Hepatocyte (in vitro differentiated cells): ENCODE measurements at regions not wholly inside any gene's neighbourhood (a gene's known extent, or its start where the extent isn't known, plus 50 kb on each side); places are given as distances from the start of the nearest gene placed in this dataset.

Experiments
- DNase-seq: peaks from one replicate; pipeline ENCODE4 v3.0.0-alpha.2; 2016; ENCODE audit warnings: low spot score
- H2AFZ ChIP-seq: fragments of 200-600 bp; sonication (generic); 2 replicates; pipeline ENCODE4 v1.6.0; 2016; ENCODE audit warnings: antibody characterized with exemption, mild to moderate bottlenecking
- H3K27ac ChIP-seq: fragments of 200-600 bp; sonication (generic); 2 replicates; pipeline ENCODE4 v1.5.1; 2016; ENCODE audit warnings: mild to moderate bottlenecking
- H3K27me3 ChIP-seq: fragments of 200-600 bp; sonication (generic); 2 replicates; pipeline ENCODE4 v1.6.1; 2016
- H3K36me3 ChIP-seq: fragments of 200-600 bp; sonication (generic); replicated peaks from 2 replicates; pipeline ENCODE4 v1.5.1; 2016; ENCODE audit warnings: low read depth; ENCODE audit not compliant: insufficient read depth
- H3K4me1 ChIP-seq: fragments of 200-600 bp; sonication (generic); 2 replicates; pipeline ENCODE4 v1.5.1; 2016; ENCODE audit warnings: mild to moderate bottlenecking, moderate library complexity; ENCODE audit not compliant: insufficient read depth
- H3K4me2 ChIP-seq: fragments of 200-600 bp; sonication (generic); 2 replicates; pipeline ENCODE4 v1.6.0; 2016
- H3K4me3 ChIP-seq: fragments of 200-600 bp; sonication (generic); 2 replicates; pipeline ENCODE4 v1.5.1; 2016; ENCODE audit warnings: mild to moderate bottlenecking
- H3K79me2 ChIP-seq: fragments of 200-600 bp; sonication (generic); 2 replicates; pipeline ENCODE4 v1.6.0; 2017; ENCODE audit warnings: mild to moderate bottlenecking
- H3K9me2 ChIP-seq: fragments of 200-600 bp; sonication (generic); replicated peaks from 2 replicates; pipeline ENCODE4 v1.6.0; 2017; ENCODE audit warnings: mild to moderate bottlenecking; ENCODE audit not compliant: insufficient read depth
- H3K9me3 ChIP-seq: fragments of 200-600 bp; sonication (generic); 2 replicates; pipeline ENCODE4 v1.5.1; 2016; ENCODE audit warnings: low read depth, mild to moderate bottlenecking
- H4K20me1 ChIP-seq: fragments of 200-600 bp; sonication (generic); 2 replicates; pipeline ENCODE4 v1.6.0; 2016; ENCODE audit warnings: mild to moderate bottlenecking; ENCODE audit not compliant: insufficient read depth, poor library complexity, severe bottlenecking
- EZH2 ChIP-seq: fragments of 200-600 bp; sonication (generic); IDR thresholded peaks from 2 replicates; pipeline ENCODE4 v1.6.1; 2016; ENCODE audit warnings: antibody characterized with exemption, mild to moderate bottlenecking, borderline replicate concordance
- EZH2phosphoT487 ChIP-seq: fragments of 200-600 bp; sonication (generic); IDR thresholded peaks from one replicate; pipeline ENCODE4 v1.6.1; 2018; ENCODE audit warnings: antibody characterized with exemption, mild to moderate bottlenecking, low read depth, moderate library complexity; ENCODE audit not compliant: unreplicated experiment, severe bottlenecking
- WGBS: methylation state at CpG from one replicate; pipeline ENCODE4 v1.1.6; 2016; ENCODE audit warnings: low lambda C conversion rate; ENCODE audit errors: missing lambda C conversion rate; 5-methylcytosine and 5-hydroxymethylcytosine counted together
- TF ChIP-seq, protein P1 (sequence below): fragments of 200-600 bp; sonication (generic); IDR thresholded peaks from 2 replicates; pipeline ENCODE4 v1.5.1; 2016; ENCODE audit warnings: antibody characterized with exemption, mild to moderate bottlenecking; ENCODE audit not compliant: poor library complexity

DNA sequence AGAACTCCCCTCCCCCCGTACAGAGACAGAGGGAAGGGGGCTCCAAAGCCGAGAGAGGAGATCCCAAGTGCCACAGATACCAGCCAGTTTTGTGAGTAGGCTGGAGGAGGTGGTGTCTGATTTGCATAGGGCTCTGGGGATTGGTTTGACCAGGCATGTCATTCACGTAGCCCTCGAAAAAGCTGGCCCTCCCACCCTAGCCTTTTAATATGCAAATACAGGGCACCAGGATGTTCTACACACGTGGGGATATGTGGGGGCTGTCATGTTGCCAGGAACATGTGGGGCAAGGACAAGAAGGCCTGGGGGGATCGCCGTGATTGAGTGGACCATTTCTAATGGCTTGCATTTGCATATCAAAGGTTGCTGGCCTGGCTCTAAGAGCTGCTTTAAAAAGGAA, 272.9 kb downstream of the PPP1R2C start:
- Histone ChIP-seq H3K27me3 (no peaks in the 10 kb centered on the region), H4K20me1 (no peaks in the 10 kb centered on the region), H3K79me2 (no peaks in the 10 kb centered on the region), H3K4me1 (no peaks in the 10 kb centered on the region), H3K9me3 (no peaks in the 10 kb centered on the region), H3K4me3 (no peak overlapping the region), H3K36me3 (no peaks in the 10 kb centered on the region), H2AFZ (no peak overlapping the region), H3K27ac (no peak overlapping the region), H3K9me2 (no peaks in the 10 kb centered on the region), H3K4me2 (no peak overlapping the region)
- WGBS = 71% methylated on average over 7 of the region's 7 CpGs
- no peak for DNase-seq
- TF ChIP-seq, protein P1, sequence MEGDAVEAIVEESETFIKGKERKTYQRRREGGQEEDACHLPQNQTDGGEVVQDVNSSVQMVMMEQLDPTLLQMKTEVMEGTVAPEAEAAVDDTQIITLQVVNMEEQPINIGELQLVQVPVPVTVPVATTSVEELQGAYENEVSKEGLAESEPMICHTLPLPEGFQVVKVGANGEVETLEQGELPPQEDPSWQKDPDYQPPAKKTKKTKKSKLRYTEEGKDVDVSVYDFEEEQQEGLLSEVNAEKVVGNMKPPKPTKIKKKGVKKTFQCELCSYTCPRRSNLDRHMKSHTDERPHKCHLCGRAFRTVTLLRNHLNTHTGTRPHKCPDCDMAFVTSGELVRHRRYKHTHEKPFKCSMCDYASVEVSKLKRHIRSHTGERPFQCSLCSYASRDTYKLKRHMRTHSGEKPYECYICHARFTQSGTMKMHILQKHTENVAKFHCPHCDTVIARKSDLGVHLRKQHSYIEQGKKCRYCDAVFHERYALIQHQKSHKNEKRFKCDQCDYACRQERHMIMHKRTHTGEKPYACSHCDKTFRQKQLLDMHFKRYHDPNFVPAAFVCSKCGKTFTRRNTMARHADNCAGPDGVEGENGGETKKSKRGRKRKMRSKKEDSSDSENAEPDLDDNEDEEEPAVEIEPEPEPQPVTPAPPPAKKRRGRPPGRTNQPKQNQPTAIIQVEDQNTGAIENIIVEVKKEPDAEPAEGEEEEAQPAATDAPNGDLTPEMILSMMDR = no peak
- TF ChIP-seq EZH2phosphoT487 = no peak

DNA sequence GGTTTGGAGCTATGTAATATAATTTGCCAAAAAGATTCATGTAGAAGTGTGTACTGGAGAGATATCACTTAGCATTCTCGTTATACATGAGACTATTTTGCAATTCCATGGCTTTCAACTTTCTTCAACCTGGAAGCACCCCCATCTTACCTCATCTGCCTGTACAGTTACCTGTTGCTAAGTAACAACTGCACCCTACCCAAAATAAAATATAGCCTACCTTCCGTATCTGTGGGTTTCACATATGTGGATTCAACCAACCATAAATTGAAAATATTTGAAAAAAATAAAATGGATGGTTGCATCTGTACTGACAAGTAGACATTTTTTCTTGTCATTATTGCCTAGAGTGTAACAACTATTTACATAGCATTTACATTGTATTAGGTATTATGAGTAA, 278.3 kb downstream of the PPP1R2C start:
- Histone ChIP-seq H4K20me1 (no peaks in the 10 kb centered on the region), H3K27me3 (no peaks in the 10 kb centered on the region), H3K79me2 (no peaks in the 10 kb centered on the region), H3K9me2 (no peaks in the 10 kb centered on the region), H3K36me3 (no peaks in the 10 kb centered on the region), H2AFZ (no peak overlapping the region), H3K4me2 (no peak overlapping the region), H3K27ac (no peak overlapping the region), H3K9me3 (no peaks in the 10 kb centered on the region), H3K4me1 (no peaks in the 10 kb centered on the region), H3K4me3 (no peak overlapping the region)
- TF ChIP-seq EZH2 = no peak
- no peak for TF ChIP-seq EZH2phosphoT487
- TF ChIP-seq, protein P1 = no peak
- no peak for DNase-seq
- WGBS = 81% methylated on average over 2 of the region's 2 CpGs

DNA sequence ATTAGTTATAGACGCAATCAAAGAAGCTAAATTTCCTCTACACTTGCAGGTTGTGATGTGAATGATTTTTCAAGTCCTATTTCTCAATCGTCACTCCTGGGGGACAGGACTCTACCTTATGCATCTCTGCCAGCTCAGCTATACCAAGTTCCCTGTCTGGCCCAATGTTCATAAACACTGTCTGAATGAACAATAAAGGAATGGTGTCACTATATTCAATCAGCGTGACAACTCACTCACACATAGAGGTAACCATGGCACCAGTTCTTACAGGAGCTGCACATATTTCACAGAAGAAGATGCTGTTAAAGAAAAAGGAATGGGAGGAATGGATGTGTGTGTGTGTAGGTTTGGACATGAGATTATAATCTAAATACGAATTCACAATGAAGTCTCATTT, 280.6 kb downstream of the PPP1R2C start:
- Histone ChIP-seq H3K4me2 (no peak overlapping the region), H3K9me3 (no peaks in the 10 kb centered on the region), H3K79me2 (no peaks in the 10 kb centered on the region), H3K4me3 (no peak overlapping the region), H2AFZ (no peak overlapping the region), H3K36me3 (no peaks in the 10 kb centered on the region), H4K20me1 (no peaks in the 10 kb centered on the region), H3K27me3 (no peaks in the 10 kb centered on the region), H3K27ac (no peak overlapping the region), H3K9me2 (no peaks in the 10 kb centered on the region), H3K4me1 (no peaks in the 10 kb centered on the region)
- WGBS = 91% methylated on average over 4 of the region's 4 CpGs
- no peak for DNase-seq
- TF ChIP-seq EZH2 = no peak
- TF ChIP-seq EZH2phosphoT487 = no peak
- TF ChIP-seq, protein P1 = no peak

DNA sequence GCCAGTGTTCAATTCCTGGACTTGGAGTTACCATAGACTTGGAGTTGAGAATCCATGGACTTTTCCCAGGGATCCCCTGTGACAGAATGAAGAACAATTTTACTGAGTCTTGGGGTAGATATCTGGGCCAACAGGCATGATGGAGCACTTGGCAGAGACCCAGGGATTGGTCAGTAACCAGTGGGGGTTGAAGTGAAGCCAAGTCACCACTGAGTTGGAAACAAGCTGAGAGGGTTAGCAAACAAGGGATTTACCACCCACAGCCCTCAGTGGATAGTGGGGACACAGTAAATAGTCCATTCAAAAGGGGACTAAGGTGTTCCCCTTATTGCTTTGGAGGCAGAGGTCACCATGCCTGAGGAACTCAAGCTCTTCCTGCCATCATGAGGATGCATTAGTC, 281.7 kb downstream of the PPP1R2C start:
- H3K4me3 ChIP-seq = no peak overlapping the region
- DNase-seq = no peak
- H3K9me3 ChIP-seq = no peaks in the 10 kb centered on the region
- H2AFZ ChIP-seq = no peak overlapping the region
- H3K36me3 ChIP-seq = no peaks in the 10 kb centered on the region
- no peaks in the 10 kb centered on the region for H3K9me2 ChIP-seq
- H3K4me1 ChIP-seq = no peaks in the 10 kb centered on the region
- no peak overlapping the region for H3K4me2 ChIP-seq
- H4K20me1 ChIP-seq = no peaks in the 10 kb centered on the region
- no peaks in the 10 kb centered on the region for H3K79me2 ChIP-seq
- H3K27ac ChIP-seq = no peak overlapping the region
- no peaks in the 10 kb centered on the region for H3K27me3 ChIP-seq
- TF ChIP-seq, protein P1 = no peak
